MM.1S (cell line): ENCODE measurements at regions not wholly inside any gene's neighbourhood (a gene's known extent, or its start where the extent isn't known, plus 50 kb on each side); places are given as distances from the start of the nearest gene placed in this dataset.

Experiments used
- DNase-seq: peaks from one replicate; pipeline ENCODE4 v3.0.0-alpha.2; 2015
- H2AFZ ChIP-seq: fragments of 300-600 bp; sonication (generic); 2 replicates; pipeline ENCODE4 v1.6.0; 2016; ENCODE audit warnings: antibody characterized with exemption, low read length
- H3F3A ChIP-seq: fragments of 300-600 bp; sonication (generic); 2 replicates; pipeline ENCODE4 v1.6.1; 2016; ENCODE audit warnings: mild to moderate bottlenecking, antibody characterized with exemption, low read length, moderate library complexity, mixed read lengths; ENCODE audit not compliant: insufficient read depth
- H3K27ac ChIP-seq: fragments of 300-600 bp; sonication (generic); 2 replicates; pipeline ENCODE4 v1.5.1; 2016; ENCODE audit warnings: mild to moderate bottlenecking, low read length
- H3K27me3 ChIP-seq: fragments of 300-600 bp; sonication (generic); replicated peaks from 2 replicates; pipeline ENCODE4 v1.6.0; 2016; ENCODE audit warnings: low read length; ENCODE audit not compliant: insufficient read depth
- H3K36me3 ChIP-seq: fragments of 300-600 bp; sonication (generic); replicated peaks from 2 replicates; pipeline ENCODE4 v1.6.1; 2016; ENCODE audit warnings: mild to moderate bottlenecking, low read length, mixed read lengths; ENCODE audit not compliant: insufficient read depth
- H3K4me1 ChIP-seq: fragments of 300-600 bp; sonication (generic); 2 replicates; pipeline ENCODE4 v1.6.1; 2016; ENCODE audit warnings: low read length, mixed read lengths
- H3K4me2 ChIP-seq: fragments of 300-600 bp; sonication (generic); 2 replicates; pipeline ENCODE4 v1.6.0; 2016; ENCODE audit warnings: low read depth, low read length
- H3K4me3 ChIP-seq: fragments of 300-600 bp; sonication (generic); 2 replicates; pipeline ENCODE4 v1.5.1; 2016; ENCODE audit warnings: low read length, mixed read lengths
- H3K79me2 ChIP-seq: fragments of 300-600 bp; sonication (generic); 2 replicates; pipeline ENCODE4 v1.6.1; 2016; ENCODE audit warnings: mixed run types, low read length, mixed read lengths
- H3K9ac ChIP-seq: fragments of 300-600 bp; sonication (generic); 2 replicates; pipeline ENCODE4 v1.6.1; 2016; ENCODE audit warnings: low read length, mixed read lengths
- H3K9me2 ChIP-seq: fragments of 300-600 bp; sonication (generic); replicated peaks from 2 replicates; pipeline ENCODE4 v1.6.1; 2016; ENCODE audit warnings: mild to moderate bottlenecking, low read length, mixed read lengths; ENCODE audit not compliant: insufficient read depth
- H3K9me3 ChIP-seq: fragments of 300-600 bp; sonication (generic); replicated peaks from 2 replicates; pipeline ENCODE4 v1.6.1; 2016; ENCODE audit warnings: mild to moderate bottlenecking, low read length, mixed read lengths; ENCODE audit not compliant: insufficient read depth
- H4K20me1 ChIP-seq: fragments of 300-600 bp; sonication (generic); 2 replicates; pipeline ENCODE4 v1.6.1; 2016; ENCODE audit warnings: mild to moderate bottlenecking, low read length, moderate library complexity, mixed read lengths; ENCODE audit not compliant: insufficient read depth
- CTCF ChIP-seq: fragments of 300-600 bp; sonication (generic); IDR thresholded peaks from 2 replicates; pipeline ENCODE4 v1.5.1; 2016; ENCODE audit warnings: antibody characterized with exemption, low read length, mixed read lengths
- EZH2 ChIP-seq: fragments of 300-600 bp; sonication (generic); optimal IDR thresholded peaks from 2 replicates; pipeline ENCODE3; 2017; ENCODE audit warnings: low read depth, mild to moderate bottlenecking, antibody characterized with exemption, low read length, mixed read lengths
- EZH2phosphoT487 ChIP-seq: fragments of 300-600 bp; sonication (generic); IDR thresholded peaks from 2 replicates; pipeline ENCODE4 v1.6.1; 2018; ENCODE audit warnings: antibody characterized with exemption, low read length

- no peak overlapping the region for H3K4me3 ChIP-seq
- no peak overlapping the region for H3K4me2 ChIP-seq
- DNase-seq, result no peak
- H3K9me2 ChIP-seq, result no peaks in the 10 kb centered on the region
- H3K27me3 ChIP-seq, result no peaks in the 10 kb centered on the region
- no peaks in the 10 kb centered on the region for H3K79me2 ChIP-seq
- H3K9ac ChIP-seq, result no peak overlapping the region
- no peaks in the 10 kb centered on the region for H4K20me1 ChIP-seq
- no peaks in the 10 kb centered on the region for H3K36me3 ChIP-seq
- no peaks in the 10 kb centered on the region for H3K4me1 ChIP-seq
- no peak for TF ChIP-seq EZH2
- TF ChIP-seq CTCF, result no peak
- TF ChIP-seq EZH2phosphoT487, result no peak
- H3F3A ChIP-seq, result no peaks in the 10 kb centered on the region
- H3K9me3 ChIP-seq, result no peaks in the 10 kb centered on the region
- no peak overlapping the region for H2AFZ ChIP-seq
- no peak overlapping the region for H3K27ac ChIP-seq
Measured at GRCh38 chr12:83843541-83843940, 1069.1 kb downstream of the SLC6A15 start.

GRCh38 chr12:83841620-83842019 lies 1071.0 kb downstream of the SLC6A15 start:
- no peak overlapping the region for H2AFZ ChIP-seq
- TF ChIP-seq EZH2 (no peak), EZH2phosphoT487 (no peak), CTCF (no peak)
- no peak overlapping the region for H3K9ac ChIP-seq
- no peaks in the 10 kb centered on the region for H3K79me2 ChIP-seq
- no peaks in the 10 kb centered on the region for H3K9me2 ChIP-seq
- no peak overlapping the region for H3K4me3 ChIP-seq
- H3K27ac ChIP-seq, result no peak overlapping the region
- no peaks in the 10 kb centered on the region for H4K20me1 ChIP-seq
- no peaks in the 10 kb centered on the region for H3K4me1 ChIP-seq
- no peaks in the 10 kb centered on the region for H3K27me3 ChIP-seq
- no peak overlapping the region for H3K4me2 ChIP-seq
- H3K36me3 ChIP-seq, result no peaks in the 10 kb centered on the region
- no peaks in the 10 kb centered on the region for H3F3A ChIP-seq
- H3K9me3 ChIP-seq, result no peaks in the 10 kb centered on the region
- no peak for DNase-seq

GRCh38 chr12:83827860-83828259 lies 1084.7 kb downstream of the SLC6A15 start:
- Histone ChIP-seq H3K27ac (no peak overlapping the region), H3K27me3 (no peaks in the 10 kb centered on the region), H3K79me2 (no peaks in the 10 kb centered on the region), H2AFZ (no peak overlapping the region), H3K9me3 (no peaks in the 10 kb centered on the region), H3K4me1 (no peaks in the 10 kb centered on the region), H3K4me2 (no peak overlapping the region), H4K20me1 (no peaks in the 10 kb centered on the region), H3F3A (no peaks in the 10 kb centered on the region), H3K9me2 (no peaks in the 10 kb centered on the region), H3K4me3 (no peak overlapping the region), H3K9ac (no peak overlapping the region), H3K36me3 (no peaks in the 10 kb centered on the region)
- no peak for DNase-seq
- TF ChIP-seq EZH2phosphoT487 (no peak), CTCF (0 out of 2 replicates have a peak, but pooled peaks have one; percentile 5), EZH2 (no peak)
